ENCODE measurements at regions not wholly inside any gene's neighbourhood (a gene's known extent, or its start where the extent isn't known, plus 50 kb on each side); places are given as distances from the start of the nearest gene placed in this dataset.

DNA sequence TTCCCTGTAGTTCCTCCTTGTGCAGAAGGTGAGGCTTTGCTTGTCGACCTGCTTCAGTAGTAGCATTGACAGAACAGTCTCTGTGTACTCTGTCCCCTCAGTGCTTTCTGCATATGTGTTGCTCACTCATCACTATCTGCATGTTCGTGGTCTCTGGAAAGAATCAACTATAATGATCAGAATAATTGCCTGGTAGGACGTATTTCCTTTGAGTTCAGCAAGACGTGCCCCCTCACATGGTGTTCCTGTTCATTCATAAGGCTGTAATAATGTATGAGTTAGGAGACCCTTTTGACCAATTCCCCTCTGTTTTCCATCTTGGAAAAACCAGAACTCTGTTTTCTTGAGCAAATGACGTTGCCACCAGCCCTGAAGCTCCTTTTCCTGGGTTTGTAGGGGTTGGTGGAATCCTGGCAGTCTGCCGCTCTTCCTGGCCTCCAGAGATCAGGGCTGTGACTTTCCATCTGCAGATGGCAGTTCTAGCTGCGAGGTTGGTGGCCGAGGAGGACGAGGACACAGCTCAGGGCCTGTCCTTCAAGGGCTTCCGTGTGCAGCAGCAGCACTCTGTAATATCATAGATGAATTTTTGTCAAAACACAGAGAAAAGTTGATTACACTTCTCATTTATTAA lies 61.9 kb downstream of the EXOSC2 start:
- Mint-ChIP-seq H3K36me3 (no peaks in the 10 kb centered on the region), H3K27me3 (no peaks in the 10 kb centered on the region), H3K4me1 (peaks cover 27 to 32% (median 32%) of the 10 kb centered on the region in 3 donors), H3K9me3 (no peaks in the 10 kb centered on the region), H3K4me3 (no peak overlapping the region), H3K27ac (peak overlapping the region in 2 of 6 donors; percentile 24 to 79)
- no peak for DNase-seq
- ATAC-seq (ENCODE audit: low read depth in 2 of 2), result no peak

DNA sequence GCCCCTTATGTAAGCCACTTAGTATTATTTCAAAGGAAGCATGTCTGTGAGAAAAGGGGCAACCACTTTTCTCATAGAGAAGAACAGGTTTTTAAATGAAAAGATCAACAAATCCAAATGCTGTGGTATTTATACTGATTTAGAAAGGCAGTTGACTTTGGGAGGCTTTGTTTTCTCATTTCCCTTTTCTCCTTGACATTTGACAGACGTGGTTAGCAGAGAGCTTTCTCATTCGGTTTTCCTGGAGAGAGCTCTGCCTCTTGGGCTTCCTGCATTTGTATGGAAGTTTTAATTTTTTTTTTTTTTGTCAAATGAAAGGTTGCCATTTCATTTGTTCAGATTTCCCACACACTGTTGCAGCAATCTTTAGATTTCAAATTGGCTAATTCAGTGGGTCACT lies 62.5 kb downstream of the EXOSC2 start:
- Mint-ChIP-seq H3K9me3 (no peaks in the 10 kb centered on the region), H3K27me3 (no peaks in the 10 kb centered on the region), H3K27ac (peak overlapping the region in 1 of 6 donors; percentile 24), H3K36me3 (no peaks in the 10 kb centered on the region), H3K4me1 (peaks cover 27 to 32% (median 32%) of the 10 kb centered on the region in 3 donors), H3K4me3 (no peak overlapping the region)
- ATAC-seq (ENCODE audit: low read depth in 2 of 2) (no peak), DNase-seq (no peak)

DNA sequence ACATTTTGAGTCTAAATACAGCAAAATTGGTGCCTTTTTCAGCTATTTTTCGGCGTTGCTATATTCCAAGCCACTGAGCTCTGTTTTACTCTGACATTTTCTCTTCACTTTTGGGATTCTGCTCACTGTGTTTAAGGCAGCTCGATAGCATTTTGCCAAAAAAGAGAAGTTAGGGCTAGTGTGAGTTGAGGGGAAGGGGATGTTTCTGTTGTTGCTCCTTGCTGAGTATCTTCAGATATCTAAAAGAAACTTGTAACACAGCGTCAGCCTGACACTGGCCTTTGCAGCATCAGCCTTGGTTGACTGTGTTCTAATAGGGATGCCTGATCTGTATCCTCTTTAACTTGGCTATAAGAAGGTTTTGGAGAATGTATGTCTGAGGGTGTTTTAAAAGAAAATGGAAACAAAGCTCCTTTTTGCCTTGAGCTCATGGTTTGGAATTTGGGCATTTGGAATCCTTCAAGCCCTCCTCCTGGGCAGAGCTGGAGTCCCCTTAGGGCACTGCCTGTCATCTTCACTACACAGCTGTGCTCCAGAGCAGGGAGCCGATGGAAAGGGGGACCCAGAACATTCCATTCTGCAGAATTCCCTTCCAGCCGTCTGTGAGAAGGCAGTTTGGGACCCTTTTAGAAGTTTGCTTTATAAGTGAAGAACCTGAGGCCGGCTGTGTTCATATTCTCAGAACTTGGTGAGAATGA lies 63.0 kb downstream of the EXOSC2 start:
- H3K36me3 Mint-ChIP-seq, result no peaks in the 10 kb centered on the region
- peaks cover 27 to 37% (median 32%) of the 10 kb centered on the region in 3 donors for H3K4me1 Mint-ChIP-seq
- DNase-seq (no peak), ATAC-seq (ENCODE audit: low read depth in 2 of 2) (no peak)
- H3K4me3 Mint-ChIP-seq, result peak overlapping the region in 1 of 8 donors; percentile 20
- peak overlapping the region in 3 of 6 donors; percentile 59 to 80 (median 79) for H3K27ac Mint-ChIP-seq
- H3K9me3 Mint-ChIP-seq, result no peaks in the 10 kb centered on the region
- H3K27me3 Mint-ChIP-seq, result no peaks in the 10 kb centered on the region

DNA sequence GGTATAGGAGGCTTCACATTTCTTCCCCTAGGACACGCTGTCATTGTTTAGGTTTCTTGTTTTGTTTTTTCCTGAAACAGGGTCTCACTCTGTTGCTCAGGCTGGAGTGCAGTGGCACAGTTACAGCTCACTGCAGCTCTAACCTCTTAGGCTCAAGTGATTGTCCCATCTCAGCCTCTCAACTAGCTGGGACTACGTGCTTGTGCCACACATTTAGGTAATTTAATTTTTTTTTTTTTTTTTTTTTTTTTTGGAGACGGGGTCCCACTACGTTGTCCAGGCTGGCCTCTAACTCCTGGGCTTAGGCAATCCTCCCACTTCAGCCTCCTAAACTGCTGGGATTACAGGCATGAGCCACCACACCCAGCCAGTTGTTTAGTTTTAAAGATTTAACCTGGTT lies 66.2 kb downstream of the EXOSC2 start:
- Mint-ChIP-seq H3K27me3 (no peaks in the 10 kb centered on the region), H3K4me1 (peaks cover 34 to 46% (median 43%) of the 10 kb centered on the region in 3 donors), H3K9me3 (no peaks in the 10 kb centered on the region), H3K36me3 (no peaks in the 10 kb centered on the region), H3K4me3 (no peak overlapping the region), H3K27ac (no peak overlapping the region)
- ATAC-seq (ENCODE audit: low read depth in 2 of 2), result no peak
- DNase-seq, result no peak

DNA sequence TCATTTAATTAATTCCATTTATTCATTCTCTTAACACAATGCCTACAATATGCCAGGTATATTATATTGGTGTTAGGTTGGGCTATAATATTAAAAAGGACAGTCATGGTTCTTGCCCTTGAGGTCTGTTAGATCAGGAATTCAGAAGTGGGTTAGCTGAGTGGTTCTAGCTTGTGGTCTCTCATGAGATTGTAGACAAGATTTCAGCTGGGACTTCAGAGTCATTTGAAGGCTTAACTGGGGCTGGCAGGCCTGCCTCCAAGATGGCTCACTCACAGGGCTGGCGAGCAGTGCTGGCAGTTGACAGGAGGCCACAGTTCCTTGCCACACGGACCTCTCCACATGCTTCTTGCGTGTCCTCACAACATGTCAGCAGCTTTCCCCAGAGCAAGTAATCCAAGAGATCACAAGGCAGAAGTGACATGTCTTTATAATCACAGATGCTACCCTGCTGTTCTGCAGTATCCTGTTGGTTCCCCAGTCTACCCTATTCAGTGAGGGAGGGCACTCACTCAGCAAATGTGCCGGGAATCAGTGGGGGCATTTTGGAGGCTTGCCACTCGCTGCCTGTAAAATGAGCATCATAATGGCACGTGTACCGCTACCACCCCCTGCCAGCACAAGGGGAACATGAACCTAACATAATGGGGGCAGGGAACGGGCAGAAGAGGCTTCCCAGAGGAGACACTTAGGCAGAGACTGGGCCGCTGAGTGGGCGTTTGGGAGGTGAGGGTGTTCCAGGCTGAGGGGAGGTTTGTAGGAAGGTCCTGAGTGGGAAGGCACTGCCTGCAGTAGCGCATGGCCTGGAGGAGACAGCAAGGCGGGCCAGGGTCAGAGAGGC lies 70.0 kb downstream of the EXOSC2 start:
- ATAC-seq (ENCODE audit: low read depth in 2 of 2) (no peak), DNase-seq (no peak)
- Mint-ChIP-seq H3K36me3 (no peaks in the 10 kb centered on the region), H3K27ac (peak overlapping the region in 3 of 6 donors; percentile 39 to 92 (median 79)), H3K4me1 (peaks cover 43 to 59% (median 55%) of the 10 kb centered on the region in 3 donors), H3K4me3 (peak overlapping the region in 1 of 8 donors; percentile 51), H3K9me3 (no peaks in the 10 kb centered on the region), H3K27me3 (no peaks in the 10 kb centered on the region)

DNA sequence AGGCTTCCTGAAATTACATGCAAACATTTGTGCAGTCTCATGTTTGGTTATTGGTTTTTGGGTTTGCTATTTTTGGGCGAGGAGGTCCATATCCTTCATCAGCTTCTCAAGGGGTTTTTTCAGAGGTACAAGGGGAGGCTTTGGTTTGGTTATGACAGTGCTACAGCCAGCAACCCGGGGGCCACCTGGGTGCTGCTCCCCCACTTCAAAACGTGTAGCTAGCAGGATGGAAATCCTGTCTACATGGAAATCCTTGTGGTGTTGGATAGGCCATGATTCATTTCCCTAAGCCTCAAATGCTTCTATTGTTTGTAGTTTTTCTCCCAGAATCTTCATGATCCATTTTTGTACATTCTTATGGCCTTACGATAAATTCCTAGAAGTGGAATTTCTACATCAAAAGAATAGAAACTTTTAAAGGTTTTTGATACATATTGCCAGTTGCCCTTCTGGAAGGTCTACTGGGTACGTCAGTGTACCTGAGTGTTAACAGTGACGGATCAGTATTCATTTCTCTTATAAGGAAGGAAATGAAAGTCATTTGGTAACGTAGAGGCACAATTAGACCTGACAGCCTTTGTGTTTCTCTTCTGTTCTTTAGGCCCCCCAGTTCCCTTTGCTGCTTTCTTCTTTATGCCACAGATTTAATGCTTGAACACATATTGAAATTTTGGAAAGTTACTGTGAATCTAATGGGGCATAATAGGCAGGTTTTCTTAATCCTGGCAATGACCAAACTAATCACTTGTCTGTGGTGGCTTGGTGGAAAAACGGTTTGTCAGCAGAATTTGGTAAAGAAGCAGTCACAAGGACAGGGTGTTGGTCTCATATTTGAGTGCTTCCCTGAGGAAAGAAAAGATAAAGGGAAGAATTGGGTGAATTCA lies 69.7 kb upstream of the ABL1 start:
- Mint-ChIP-seq H3K4me3 (peak overlapping the region in 1 of 8 donors; percentile 41), H3K4me1 (peaks cover 44 to 60% (median 56%) of the 10 kb centered on the region in 3 donors), H3K36me3 (no peaks in the 10 kb centered on the region), H3K9me3 (no peaks in the 10 kb centered on the region), H3K27ac (peak overlapping the region in 4 of 6 donors; percentile 4 to 67 (median 37)), H3K27me3 (no peaks in the 10 kb centered on the region)
- no peak for DNase-seq
- no peak for ATAC-seq (ENCODE audit: low read depth in 2 of 2)

DNA sequence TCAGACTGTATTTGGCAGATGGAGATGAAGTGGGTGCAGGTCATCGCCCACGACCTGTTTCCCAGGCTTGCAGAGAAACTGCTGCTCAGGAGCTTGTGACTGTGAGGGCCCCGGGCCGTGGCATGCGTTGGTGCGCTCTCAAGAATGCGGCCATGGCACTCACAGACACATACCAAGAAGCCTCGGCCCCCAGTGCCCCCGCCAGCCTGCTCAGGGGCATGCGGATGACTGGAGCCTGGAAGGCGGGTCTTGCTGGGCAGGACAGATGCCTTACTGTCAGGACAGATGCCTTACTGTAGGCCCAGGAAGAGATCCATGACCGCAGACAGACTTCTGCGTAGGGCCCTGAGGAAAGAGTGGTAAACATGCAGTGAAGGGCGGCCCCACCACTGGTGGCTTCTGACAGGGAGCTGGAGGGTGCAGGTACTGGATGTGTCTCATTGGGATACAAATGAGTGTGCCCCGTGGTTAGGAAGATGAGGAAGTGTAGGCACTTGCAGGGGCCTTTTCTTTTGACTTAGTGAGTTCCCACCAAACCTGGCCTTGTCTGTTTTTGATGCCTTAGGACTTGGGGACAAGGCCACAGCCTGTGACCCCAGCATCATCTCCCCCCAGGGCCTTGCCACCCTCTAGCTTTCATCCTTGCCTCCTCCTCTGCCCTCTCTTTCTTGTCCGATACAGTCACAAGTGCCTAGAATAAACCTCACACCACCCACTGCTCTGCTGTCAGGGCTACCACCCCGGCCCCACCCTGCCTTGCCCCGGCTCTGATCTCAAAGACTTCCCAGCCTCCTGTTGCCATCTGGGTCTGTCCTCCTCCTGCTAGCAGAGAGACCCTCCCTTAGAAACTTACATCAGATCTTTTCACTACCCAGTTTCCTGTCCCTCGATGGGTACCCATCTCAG lies 68.8 kb upstream of the ABL1 start:
- Mint-ChIP-seq H3K4me1 (peaks cover 48 to 58% (median 56%) of the 10 kb centered on the region in 3 donors), H3K9me3 (no peaks in the 10 kb centered on the region), H3K27me3 (no peaks in the 10 kb centered on the region), H3K27ac (peak overlapping the region in 5 of 6 donors; percentile 20 to 91 (median 67)), H3K36me3 (no peaks in the 10 kb centered on the region), H3K4me3 (no peak overlapping the region)
- no peak for DNase-seq
- ATAC-seq (ENCODE audit: low read depth in 2 of 2), result no peak

DNA sequence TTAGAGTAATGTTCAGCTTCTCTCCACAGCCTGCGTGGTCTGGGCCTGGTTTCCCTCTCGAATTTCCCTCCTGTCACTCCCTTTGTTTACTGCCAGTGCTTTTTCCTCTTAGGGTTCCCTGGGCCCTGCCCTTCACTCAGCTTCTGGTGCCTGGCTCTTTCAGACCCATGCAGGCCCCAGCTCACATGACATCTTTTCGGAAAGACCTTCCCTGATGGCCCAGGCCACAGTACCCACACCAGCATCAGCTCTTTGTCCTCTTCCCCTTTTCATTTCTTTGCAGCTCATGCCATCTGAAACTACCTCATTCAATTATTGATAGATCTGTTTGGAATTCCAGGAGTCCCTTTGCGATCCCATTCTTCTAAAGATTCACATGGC lies 68.1 kb upstream of the ABL1 start:
- DNase-seq (no peak), ATAC-seq (ENCODE audit: low read depth in 2 of 2) (no peak)
- H3K4me3 Mint-ChIP-seq, result peak overlapping the region in 1 of 8 donors; percentile 75
- peaks cover 48 to 56% (median 55%) of the 10 kb centered on the region in 3 donors for H3K4me1 Mint-ChIP-seq
- H3K36me3 Mint-ChIP-seq, result no peaks in the 10 kb centered on the region
- no peaks in the 10 kb centered on the region for H3K27me3 Mint-ChIP-seq
- H3K27ac Mint-ChIP-seq, result peak overlapping the region in 5 of 6 donors; percentile 1 to 73 (median 57)
- H3K9me3 Mint-ChIP-seq, result no peaks in the 10 kb centered on the region

DNA sequence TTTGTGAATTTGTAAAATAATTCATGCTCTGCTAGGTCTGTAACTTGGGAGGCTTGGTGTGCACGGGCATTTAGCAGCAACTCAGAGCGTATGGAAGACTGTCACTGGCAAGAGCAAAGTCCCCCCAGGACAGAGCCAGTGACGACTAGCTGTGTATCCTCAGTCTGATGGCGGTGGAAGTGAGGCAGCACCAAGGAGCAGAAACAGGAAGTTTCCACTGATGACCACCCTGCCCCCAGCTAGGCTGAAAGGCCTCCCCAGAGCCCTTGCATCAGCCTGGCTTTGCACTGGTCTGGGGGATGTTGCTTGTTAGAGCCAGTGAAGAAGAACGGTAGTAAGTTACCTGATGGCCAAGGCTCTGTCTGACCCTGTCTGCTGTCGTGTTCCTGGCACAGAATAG lies 66.8 kb upstream of the ABL1 start:
- peaks cover 53 to 61% (median 55%) of the 10 kb centered on the region in 3 donors for H3K4me1 Mint-ChIP-seq
- ATAC-seq (ENCODE audit: low read depth in 2 of 2), result no peak

DNA sequence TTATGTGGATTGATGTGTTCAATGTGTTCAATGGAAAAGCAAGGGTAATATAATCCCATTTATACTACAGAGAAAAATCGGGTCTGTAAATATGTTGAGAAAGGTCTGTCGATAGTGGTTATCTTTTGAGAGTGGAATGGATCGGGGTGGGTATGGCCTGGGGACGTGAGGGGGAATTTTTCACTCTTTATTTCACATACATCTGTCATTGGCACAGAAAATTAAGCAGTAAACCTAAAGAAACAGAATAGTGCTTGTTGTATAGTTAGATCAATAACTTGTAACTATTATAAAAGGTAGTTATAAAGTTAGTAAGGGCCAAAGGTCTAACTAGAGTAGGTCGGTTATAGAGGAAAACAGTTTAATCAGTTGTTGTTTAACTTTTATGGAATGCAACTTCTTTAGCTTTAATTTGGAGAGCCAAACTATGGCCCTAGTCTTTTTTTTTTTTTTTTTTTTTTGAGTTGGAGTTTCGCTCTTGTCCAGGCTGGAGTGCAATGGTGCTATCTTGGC lies 66.1 kb upstream of the ABL1 start:
- H3K27me3 Mint-ChIP-seq, result no peaks in the 10 kb centered on the region
- no peak overlapping the region for H3K4me3 Mint-ChIP-seq
- no peaks in the 10 kb centered on the region for H3K36me3 Mint-ChIP-seq
- H3K27ac Mint-ChIP-seq, result peak overlapping the region in 1 of 6 donors; percentile 20
- H3K9me3 Mint-ChIP-seq, result no peaks in the 10 kb centered on the region
- H3K4me1 Mint-ChIP-seq, result peaks cover 47 to 55% (median 51%) of the 10 kb centered on the region in 3 donors
- ATAC-seq (ENCODE audit: low read depth in 2 of 2), result no peak
- DNase-seq, result no peak

More for the DNA sequence above, 66.8 kb upstream of the ABL1 start:
- Mint-ChIP-seq H3K27ac (peak overlapping the region in 2 of 6 donors; percentile 20 to 88), H3K9me3 (no peaks in the 10 kb centered on the region), H3K4me3 (peak overlapping the region in 2 of 8 donors; percentile 28 to 82), H3K27me3 (no peaks in the 10 kb centered on the region), H3K36me3 (no peaks in the 10 kb centered on the region)
- no peak for DNase-seq

DNA sequence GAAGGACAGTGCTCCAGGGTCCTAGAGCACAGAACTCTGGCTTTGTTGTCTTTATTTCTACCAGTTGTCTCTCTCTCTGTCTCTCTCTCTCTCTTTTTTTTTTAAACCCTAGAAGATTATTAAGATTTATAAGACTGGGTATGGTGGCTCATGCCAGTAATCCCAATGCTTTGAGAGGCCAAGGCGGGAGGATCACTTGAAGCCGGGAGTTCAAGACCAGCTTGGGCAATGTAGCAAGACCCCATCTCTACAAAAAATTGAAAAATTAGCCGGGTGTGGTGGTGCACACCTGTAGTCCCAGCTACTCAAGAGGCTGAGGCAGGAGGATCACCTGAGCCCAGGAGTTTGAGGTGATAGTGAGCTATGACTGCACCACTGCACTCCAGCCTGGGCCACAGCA lies 65.0 kb upstream of the ABL1 start:
- DNase-seq (no peak), ATAC-seq (ENCODE audit: low read depth in 2 of 2) (no peak)
- Mint-ChIP-seq H3K36me3 (no peaks in the 10 kb centered on the region), H3K27ac (peak overlapping the region in 1 of 6 donors; percentile 47), H3K27me3 (no peaks in the 10 kb centered on the region), H3K9me3 (peaks cover 0 to 2% (median 0%) of the 10 kb centered on the region in 7 donors), H3K4me1 (peaks cover 49 to 55% (median 51%) of the 10 kb centered on the region in 3 donors), H3K4me3 (no peak overlapping the region)
